ENCODE measurements at regions not wholly inside any gene's neighbourhood (a gene's known extent, or its start where the extent isn't known, plus 50 kb on each side); places are given as distances from the start of the nearest gene placed in this dataset.

- ATAC-seq (no peak), DNase-seq (peak in 2 of 6 donors; percentile 44 to 51), FAIRE-seq (no peak)
- Histone ChIP-seq H3K27ac (peak overlapping the region in 3 of 4 donors; percentile 9 to 77 (median 74)), H3K4me3 (no peak overlapping the region), H3K27me3 (no peaks in the 10 kb centered on the region), H3K4me1 (peaks cover 0 to 10% (median 6%) of the 10 kb centered on the region in 3 donors), H3K9me3 (no peaks in the 10 kb centered on the region), H3K36me3 (no peaks in the 10 kb centered on the region)
- intact Hi-C loops (cut with DNase I) = no loop called here
- 91 to 94% methylated on average over 15 of the region's 15 CpGs for WGBS, 2 donors
- TF ChIP-seq CTCF (IDR thresholded peaks at IDR 0.05) = no peak
Observed at GRCh38 chr10:3861795-3862194, 76.8 kb upstream of the KLF6 start.

GRCh38 chr10:3858051-3858845 lies 73.2 kb upstream of the KLF6 start:
- Histone ChIP-seq H3K27me3 (no peaks in the 10 kb centered on the region), H3K4me1 (peaks cover 7 to 19% (median 9%) of the 10 kb centered on the region in 3 donors), H3K9me3 (no peaks in the 10 kb centered on the region), H3K27ac (peak overlapping the region in 2 of 4 donors; percentile 22 to 33), H3K36me3 (no peaks in the 10 kb centered on the region), H3K4me3 (no peak overlapping the region)
- peak in 3 of 6 donors; percentile 60 to 73 (median 67) for DNase-seq
- intact Hi-C loops (cut with DNase I) = no loop called here
- no peak for FAIRE-seq
- TF ChIP-seq CTCF (IDR thresholded peaks at IDR 0.05) = no peak
- ATAC-seq = peak; percentile 59 to 75 (median 64)
- WGBS, 2 donors = 67 to 70% methylated on average over 12 of the region's 12 CpGs

- WGBS, 2 donors = 88 to 89% methylated on average over 8 of the region's 8 CpGs
- Histone ChIP-seq H3K27me3 (no peaks in the 10 kb centered on the region), H3K9me3 (no peaks in the 10 kb centered on the region), H3K36me3 (no peaks in the 10 kb centered on the region), H3K4me3 (no peak overlapping the region), H3K27ac (no peak overlapping the region), H3K4me1 (peaks cover 13 to 27% (median 16%) of the 10 kb centered on the region in 3 donors)
- ATAC-seq (no peak), FAIRE-seq (no peak), DNase-seq (no peak)
- intact Hi-C loops (cut with DNase I) = no loop called here
- TF ChIP-seq CTCF (IDR thresholded peaks at IDR 0.05) = no peak
Observed at GRCh38 chr10:3857318-3857717, 72.3 kb upstream of the KLF6 start.

- TF ChIP-seq CTCF (IDR thresholded peaks at IDR 0.05) = no peak
- Histone ChIP-seq H3K4me3 (no peak overlapping the region), H3K27me3 (no peaks in the 10 kb centered on the region), H3K4me1 (peaks cover 16 to 30% (median 21%) of the 10 kb centered on the region in 3 donors), H3K9me3 (no peaks in the 10 kb centered on the region), H3K27ac (no peak overlapping the region), H3K36me3 (no peaks in the 10 kb centered on the region)
- 88 to 90% methylated on average over 7 of the region's 7 CpGs for WGBS, 2 donors
- FAIRE-seq = no peak
- no peak for ATAC-seq
- no peak for DNase-seq
- intact Hi-C loops (cut with DNase I) = no loop called here
Observed at GRCh38 chr10:3856593-3856992, 71.6 kb upstream of the KLF6 start.

All from pancreas (tissue), 10 donors.